ENCODE measurements at regions not wholly inside any gene's neighbourhood (a gene's known extent, or its start where the extent isn't known, plus 50 kb on each side); places are given as distances from the start of the nearest gene placed in this dataset.
"Not testable (repeated sequence)": the region's sequence is repeated elsewhere in the genome, so short reads cannot be mapped to it uniquely, and the experiment has no call there.

DNA sequence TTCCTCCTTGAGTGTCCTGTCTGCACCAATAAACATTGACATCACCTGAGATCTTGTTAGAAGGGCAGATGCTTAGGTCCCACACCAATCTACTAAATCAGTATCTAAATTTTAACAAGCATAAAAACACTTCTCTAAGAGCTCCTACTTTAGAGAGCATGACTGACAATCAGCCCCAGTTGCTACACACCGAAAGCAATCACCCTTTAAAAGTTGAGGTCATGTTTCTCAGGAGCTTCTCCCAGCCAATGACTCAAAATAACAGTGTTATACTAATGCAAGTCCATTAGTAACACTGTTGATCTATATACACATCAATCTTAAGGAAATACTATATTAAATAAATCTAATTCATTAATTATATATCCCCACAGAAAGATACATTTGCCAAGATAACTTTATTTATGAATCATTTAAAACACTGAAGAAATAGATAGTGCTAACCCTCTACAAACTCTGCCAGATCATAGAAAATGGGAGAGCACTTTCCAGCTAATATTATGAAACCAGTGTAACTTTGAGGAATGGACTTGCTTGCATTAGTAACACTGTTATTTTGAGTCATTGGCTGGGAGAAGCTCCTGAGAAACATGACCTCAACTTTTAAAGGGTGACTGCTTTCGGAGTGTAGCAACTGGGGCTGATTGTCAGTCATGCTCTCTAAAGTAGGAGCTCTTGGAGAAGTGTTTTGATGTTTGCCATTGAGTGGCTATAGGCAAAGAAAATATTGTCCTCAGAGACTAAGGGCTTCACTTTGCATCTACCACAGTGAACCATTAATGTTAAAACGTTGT, 109.8 kb upstream of the HDX start:
- DNase-seq, result no peak

DNA sequence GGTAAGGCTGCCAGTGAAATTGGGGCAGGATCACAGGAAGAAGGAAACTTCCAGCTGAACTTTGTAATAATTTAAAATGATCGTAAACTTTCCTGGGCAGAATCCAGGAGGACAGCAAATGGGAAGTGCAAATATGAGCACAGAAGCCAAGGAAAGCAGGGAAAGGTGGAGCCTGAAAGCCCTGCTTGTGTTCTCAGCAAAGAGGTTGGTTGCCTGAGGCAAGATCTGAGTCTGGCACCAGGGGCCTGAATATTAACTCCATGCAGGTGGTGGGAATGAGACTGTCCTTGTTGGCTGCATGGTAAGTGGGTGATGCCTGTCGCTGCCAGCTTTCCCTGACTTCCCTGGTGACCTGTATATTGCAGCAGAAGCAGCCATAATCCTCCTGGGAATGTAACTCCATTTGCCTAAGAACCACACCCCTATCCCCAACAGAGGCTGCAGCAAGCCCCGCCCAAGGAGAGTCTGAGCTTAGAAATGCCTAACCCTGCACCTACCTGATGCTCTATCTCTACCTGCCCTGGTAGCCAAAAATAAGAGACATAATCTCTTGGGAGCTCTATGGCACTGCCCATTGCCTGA, 132.0 kb upstream of the HDX start:
- no peak for DNase-seq

DNA sequence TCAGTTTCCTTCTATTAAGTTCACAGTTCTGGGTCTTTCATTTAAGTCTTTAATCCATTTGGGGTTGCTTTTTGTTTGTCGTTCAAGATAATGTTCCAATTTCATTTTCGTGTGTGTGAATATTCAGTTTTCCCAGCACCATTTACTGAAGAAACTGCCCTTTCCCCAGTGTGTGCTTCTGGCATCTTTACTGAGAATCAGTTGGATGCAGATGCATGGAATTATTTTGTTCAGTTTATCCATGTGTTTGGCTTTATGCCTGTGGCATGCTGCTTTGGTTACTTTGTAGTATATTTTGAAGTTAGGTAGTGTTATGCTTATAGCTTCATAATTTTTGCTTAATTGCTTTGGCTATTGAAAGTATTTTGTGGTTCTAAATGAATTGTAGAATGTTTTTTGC, 163.8 kb upstream of the HDX start:
- DNase-seq, result peak; percentile 1

DNA sequence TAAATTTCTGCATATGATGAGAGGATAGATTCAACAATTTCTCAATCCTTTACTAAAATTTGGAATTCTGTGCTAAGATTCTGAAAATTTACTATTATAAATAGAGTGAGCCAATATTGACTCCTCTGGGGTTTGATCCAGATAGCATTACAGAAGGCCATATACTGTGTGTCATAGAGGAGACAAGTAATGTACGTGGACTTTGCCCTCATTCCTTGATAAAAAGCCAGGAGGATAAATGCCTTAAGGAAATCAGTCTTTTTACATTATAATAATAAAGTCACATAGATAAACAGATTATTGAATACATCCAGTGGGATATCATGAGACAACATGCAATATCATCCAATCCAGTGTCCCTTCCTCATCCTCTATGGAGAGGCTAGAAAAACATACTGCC, 188.0 kb upstream of the HDX start:
- no peak for DNase-seq

DNA sequence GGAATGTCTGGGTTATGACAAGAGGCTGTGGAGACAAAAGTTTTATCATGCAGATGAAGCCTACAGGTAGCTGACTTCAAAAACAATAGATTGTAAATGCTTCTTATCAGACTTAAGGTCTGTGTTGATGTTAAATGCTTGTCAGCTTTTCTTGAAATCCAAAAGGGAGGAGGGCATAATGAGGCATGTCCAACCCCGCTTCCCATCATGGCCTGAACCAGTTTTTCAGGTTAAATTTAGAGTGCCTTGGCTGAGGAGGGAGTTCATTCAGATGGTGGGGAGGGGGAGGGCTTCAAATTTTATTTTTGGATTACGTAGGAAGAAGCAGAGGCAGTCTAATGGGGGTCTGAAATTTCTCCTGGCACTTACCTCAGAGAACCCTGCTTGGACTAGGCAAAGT, 207.7 kb upstream of the HDX start:
- no peak for DNase-seq

DNA sequence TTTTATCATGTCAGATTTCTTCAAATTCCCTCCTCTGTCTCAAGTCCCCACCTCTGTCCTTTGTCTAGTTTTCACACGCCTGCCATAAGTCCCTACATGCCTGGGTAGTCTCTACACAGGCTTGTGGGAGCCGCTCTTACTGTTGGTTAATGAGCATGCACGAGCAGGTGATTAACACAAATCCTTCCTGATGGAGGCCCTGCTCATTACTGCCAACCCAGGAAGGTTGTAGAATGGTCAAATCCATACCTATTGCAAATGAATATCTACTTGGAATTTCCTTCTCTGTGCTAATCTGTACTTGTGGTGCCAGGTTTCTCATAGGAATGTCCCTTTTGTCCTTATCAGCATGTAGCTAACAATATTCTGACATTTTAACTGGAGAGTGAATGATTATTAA, 208.4 kb upstream of the HDX start:
- DNase-seq, result no peak

DNA sequence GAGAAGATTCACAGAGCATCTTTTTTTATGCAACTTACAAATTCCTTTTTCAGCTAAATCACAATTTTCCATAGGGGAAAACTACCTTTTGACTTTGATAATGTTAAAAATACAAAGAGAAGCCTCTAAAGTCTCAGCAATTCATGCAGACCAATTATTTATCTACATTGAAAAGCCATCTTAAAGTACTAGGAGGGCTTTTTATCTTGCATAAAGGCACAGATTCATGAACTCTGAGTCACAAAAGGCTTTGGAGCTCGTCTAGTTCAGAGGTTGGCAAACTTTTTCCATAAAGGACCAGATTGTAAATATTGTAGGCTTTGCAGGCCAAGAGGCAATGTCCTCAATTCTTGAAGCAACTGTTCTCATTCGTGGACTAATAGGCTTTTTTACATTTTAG, 210.4 kb upstream of the HDX start:
- DNase-seq, result no peak

DNA sequence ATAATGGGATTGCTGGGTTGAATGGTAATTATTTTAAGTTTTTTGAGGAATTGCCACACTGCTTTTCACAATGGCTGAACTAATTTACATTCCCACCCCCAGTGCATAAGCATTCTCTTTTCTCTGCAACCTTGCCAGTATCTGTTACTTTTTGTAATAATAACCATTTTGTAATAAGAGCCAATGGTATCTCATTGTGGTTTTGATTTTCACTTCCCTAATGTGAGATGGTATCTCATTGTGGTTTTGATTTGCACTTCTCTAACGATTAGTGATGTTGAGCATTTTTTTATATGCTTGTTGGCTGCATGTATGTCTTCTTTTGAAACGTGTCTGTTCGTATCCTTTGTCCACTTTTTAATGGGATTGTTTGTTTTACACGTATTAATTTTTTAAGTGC, 213.1 kb upstream of the HDX start:
- no peak for DNase-seq

DNA sequence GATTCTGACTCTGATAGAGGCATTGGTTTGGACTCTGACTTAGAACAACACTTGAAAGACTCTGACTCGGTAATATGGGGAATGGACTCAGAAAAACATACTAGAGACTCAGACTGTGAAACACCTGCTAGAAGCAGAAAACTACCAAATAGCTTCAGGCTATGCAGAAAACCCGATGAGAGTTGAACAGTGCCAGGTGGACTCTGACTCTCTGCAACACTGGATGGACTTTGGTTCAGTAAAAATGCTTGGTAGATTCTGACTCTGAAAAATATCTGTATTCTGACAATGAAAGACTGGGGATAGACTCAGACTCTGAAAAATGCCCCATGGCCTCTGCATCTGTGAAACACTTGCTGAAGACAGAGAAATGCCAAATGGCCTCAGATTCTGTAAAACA, 215.1 kb upstream of the HDX start:
- no peak for DNase-seq

DNA sequence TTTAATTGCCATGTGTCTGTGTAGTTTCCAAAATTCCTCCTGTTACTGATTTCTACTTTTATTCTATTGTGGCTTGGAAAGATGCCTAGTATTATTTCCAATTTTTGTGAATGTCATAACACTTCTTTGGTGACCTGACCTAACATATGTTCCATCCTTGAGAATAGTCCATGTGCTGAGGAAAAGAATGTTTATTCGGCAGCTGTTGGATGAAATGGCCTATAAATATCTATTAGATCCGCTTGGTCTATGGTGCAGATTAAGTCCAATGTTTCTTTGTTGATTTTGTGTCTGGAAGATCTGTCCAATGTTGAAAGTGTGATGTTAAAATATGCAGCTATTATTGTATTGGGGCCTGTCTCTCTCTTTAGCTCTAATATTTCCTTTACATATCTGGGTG, 219.2 kb upstream of the HDX start:
- no peak for DNase-seq

DNA sequence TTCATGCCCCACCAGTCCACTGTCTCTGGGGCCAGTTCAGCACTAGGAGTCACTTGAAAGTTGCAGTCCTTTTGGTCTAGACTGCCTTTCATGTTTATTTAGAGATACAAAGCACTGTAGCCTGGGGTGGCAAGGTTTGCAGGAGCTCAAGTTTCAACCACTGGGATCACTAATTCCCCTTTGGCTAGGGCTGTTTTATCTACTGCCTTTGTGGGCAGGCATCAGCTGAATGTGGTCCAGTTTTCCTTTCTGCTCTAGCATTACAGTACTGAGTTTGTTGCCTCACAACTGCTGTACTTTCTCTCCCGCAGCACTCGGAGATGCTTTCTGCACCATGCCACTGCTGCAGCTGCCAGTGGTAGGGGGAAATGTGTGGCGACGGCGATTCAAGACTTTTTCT, 222.3 kb upstream of the HDX start:
- no peak for DNase-seq

DNA sequence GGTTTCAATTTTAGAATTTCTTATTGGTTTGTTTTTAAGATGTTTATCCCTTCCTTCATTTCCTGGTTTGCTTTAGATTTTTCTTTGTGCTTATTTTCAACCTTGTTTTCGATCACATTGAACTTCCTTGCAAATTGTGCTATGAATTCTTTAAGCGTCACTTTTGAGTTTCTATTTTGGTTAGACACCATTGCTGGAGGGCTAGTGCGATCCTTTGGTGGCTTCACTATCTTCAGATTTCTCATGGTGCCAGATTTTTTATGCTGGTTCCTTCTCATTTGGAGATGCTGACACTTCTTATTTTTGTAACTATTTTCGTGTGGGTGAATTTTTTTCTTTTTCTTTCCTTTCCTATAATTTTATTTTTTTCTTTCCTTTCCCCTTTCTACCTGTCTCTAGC, 227.2 kb upstream of the HDX start:
- DNase-seq, result no peak

DNA sequence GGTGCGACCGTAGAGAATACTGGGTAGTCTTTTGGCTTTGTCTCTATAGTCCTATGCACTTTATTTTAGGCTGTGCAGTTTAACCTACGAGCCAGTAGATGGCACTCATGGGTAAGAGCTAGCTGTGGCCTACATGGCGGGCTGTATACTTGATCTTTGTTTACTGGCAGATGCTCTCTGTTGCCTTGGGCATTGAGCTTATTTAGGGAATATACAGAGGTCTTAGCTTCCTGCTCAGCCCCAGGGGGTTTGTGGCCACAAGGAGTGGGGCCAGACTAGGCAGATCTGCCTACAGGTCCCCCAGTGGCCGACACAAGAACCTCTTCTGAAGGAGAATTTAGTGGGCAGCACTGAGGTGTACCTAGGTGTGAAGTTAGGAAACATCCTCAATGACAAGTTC, 227.6 kb upstream of the HDX start:
- DNase-seq, result peak; percentile 29

DNA sequence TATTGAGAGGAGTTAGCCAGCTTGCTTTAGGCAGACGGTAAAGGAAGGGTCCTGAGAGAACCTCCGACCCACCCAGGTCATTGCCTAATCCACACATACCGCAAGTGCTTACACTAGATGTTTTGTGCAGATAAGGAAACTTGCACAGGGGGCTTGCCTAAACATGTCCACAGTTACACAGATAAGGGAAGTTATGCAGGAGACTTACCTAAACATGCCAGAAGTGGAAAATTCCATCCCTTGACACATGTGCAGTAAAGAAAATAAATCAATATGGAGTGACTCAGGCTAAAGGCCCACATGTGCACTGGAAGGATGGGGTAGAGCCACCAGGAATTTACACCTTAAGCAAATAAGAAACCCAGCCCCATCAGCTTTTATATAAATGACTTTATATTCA, 232.8 kb upstream of the HDX start:
- DNase-seq, result no peak

DNA sequence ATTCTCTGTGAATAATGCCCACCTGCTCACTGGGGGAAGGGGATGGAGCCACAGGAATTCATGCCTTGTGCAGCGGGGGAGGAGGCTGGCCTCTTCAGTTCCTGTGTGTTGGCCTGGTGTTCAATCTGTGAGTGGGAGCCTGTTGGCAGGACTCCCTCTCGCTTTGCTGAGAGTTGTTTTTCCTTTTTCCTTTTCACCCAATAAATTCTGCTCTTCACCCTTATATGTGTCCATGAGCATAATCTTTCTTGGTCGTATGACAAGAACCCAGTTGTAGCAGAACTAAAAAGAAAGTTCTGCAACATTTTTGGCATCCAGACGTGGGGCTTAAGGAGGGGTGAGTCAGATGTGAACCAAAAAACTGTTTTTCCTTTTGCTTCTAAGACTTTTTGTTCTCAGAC, 235.2 kb upstream of the HDX start:
- no peak for DNase-seq

DNA sequence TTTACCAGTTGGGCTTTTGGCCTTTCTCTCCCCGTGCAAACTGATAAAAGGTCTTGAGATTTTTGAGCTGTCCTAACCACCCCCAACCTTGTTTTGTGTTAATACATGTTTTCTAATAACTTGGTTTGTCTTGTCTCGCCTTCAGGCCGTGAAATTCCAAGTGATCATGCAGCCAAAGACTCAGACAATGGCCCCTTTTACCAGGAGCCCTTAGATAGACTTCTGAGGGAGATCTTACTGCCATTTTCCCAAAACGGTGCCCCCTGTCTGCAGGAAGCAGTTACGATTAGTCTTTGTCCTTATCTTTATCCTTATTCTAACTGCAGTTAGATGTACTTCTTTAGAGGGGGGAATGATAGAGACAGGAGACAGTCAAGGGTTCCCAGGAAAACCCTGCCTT, 245.3 kb upstream of the HDX start:
- no peak for DNase-seq

DNA sequence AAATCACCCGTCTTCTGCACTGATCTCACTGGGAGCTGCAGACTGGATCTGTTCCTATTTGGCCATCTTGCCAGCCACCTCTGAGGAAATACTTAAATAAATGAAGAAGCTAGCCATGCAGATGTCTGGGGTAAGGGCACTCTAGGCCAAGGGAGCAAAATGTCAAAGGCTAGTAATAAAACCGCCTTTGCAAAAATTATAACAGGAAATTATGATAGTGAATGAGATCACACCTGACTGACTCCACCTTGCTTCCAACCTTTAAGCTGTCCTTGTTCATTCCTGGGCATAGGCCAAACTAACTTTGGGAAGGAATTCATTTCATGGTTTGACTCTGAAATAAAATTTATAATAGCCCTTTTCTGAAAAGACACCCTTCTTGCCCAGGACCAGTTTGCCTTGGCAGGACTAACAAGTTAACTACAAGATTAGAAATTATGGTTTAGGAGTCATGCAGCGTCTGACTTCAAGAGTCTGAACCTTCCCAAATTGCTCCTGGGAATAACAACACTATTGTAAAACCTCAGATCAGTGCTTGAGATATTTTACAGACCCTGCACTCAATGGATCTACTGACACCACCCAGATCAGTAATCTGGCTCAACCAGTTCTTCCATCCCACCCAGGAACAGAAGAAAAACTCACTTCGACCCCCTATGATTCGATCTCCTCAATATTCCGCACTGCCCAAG, 246.9 kb upstream of the HDX start:
- DNase-seq, result no peak

DNA sequence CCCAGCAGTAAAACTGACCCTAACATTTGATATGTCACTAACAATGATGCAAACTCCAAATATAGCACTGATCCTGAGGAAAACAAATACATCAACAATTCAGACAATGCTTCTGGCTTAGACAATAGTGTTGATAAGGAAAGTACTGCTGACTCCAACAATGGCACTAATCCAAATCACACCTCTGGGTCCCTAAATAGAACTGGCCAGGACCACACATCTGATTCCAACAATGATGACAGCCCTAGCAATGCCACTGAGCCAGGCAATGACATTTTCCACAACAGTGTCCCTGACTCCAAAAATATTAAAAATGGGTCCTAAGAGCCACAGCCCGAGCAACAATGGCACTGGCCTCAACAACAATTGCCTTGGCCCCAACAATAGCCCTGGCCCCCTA, 243.1 kb upstream of the APOOL start:
- no peak for DNase-seq

DNA sequence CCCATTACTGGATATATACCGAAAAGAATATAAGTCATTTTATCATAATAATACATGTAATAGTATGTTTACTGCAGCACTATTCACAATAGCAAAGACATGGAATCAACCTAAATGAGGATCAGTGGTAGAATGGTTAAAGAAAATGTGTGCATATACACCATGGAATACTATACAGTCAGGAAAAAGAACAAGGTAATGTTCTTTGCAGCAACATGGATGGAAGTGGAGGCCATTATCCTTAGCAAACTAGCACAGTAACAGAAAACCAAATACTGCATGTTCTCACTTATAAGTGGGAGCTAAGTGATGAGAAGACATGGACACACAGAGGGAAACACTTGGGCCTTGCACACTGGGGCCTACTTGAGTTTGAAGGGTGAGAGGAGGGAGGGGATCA, 207.4 kb upstream of the APOOL start:
- DNase-seq, result no peak

DNA sequence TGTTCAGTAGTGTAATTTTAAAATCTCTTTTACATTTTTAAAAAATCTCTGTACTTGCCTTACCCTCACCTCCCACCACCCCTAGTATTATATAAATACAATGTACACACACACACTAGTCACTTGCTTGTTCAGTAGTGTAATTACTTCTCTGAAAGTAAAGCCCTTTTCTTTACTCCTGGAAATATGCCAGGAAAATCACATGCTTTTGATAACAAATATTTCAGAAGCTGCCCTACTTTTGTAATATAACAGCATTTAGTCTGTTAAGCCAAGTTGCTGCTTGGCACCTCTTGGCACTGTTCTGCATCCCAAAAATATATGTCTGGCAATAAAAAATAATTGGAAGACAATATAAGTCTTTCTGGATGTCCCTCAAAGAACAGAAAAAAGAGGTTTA, 172.8 kb upstream of the APOOL start:
- DNase-seq, result no peak

DNA sequence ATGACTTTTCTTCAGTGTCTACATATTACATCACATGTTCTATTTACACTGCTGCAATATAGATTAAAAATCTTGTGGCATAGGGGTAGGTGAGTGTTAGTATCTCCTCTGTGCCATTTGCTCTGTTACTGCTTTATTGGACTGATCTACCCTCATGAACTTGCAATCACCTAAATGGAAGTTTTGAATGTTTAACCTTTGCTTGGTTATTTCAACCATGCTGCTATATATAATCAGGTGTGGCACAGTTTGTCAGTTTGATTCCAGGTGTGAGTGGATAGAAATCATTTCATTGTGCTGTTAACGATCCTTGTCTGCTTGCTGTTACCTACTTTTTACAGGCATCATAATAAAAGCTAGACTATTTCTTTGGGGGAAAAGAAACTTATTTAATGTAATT, 157.1 kb upstream of the APOOL start:
- not testable (repeated sequence) for DNase-seq

DNA sequence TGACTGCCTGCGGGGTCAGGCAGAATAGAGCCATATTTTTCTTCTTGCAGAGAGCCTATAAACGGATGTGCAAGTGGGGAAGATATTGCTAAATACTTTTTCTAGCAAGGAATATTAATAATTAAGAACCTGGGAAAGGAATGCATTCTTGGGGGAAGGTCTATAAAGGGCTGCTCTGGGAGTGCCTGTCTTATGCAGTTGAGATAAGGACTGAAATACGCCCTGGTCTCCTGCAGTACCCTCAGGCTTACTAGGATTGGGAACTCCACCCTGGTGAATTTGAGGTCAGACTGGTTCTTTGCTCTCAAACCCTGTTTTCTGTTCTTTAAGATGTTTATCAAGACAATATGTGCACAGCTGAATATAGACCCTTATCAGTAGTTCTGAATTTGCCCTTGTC, 152.5 kb upstream of the APOOL start:
- DNase-seq, result not testable (repeated sequence)

DNA sequence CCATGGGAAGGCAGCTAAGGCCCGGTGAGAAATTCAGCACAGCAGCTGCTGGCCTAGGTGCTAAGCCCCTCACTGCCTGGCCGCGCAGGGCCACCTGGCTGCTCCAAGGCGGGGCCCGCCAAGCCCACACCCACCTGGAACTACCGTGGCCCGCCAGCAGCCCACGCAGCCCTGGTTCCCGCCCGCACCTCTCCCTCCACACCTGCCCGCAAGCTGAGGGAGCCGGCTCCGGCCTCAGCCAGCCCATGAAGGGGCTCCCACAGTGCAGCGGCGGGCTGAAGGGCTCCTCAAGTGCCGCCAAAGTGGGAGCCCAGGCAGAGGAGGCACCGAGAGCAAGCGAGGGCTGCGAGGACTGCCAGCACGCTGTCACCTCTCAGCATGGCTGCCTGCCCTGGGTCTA, 146.9 kb upstream of the APOOL start:
- DNase-seq, result not testable (repeated sequence)

DNA sequence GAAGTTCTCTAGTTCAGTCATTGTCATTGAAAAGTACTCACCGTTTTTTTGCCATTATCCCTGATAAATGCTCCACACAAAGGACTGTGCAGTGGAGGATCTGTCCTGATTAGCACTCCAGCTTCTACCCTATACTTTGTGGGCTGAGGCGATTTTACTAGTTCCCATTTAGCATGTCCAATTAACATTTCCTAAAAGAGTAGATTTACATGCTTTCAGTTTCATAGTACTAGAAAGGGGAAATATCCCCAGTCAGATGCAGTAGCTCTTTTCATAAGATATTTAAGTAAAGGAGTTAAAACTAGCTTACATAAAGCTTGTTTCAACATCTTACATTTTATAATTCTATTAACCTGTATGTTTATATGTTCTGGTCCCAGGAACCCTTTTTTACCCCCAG, 144.9 kb upstream of the APOOL start:
- DNase-seq, result not testable (repeated sequence)
